Mesendoderm (in vitro differentiated cells): ENCODE measurements at regions not wholly inside any gene's neighbourhood (a gene's known extent, or its start where the extent isn't known, plus 50 kb on each side); places are given as distances from the start of the nearest gene placed in this dataset.

Experiments used
- DNase-seq: peaks from one replicate; pipeline ENCODE4 v3.0.0; 2013
- H2AK5ac ChIP-seq: 2 replicates; pipeline ENCODE4 v1.6.1; 2013; ENCODE audit warnings: low read length, inconsistent platforms
- H2BK120ac ChIP-seq: 2 replicates; pipeline ENCODE4 v1.6.1; 2013; ENCODE audit warnings: low read depth, mild to moderate bottlenecking, low read length, moderate library complexity, mixed read lengths
- H2BK15ac ChIP-seq: replicated peaks from 2 replicates; pipeline ENCODE4 v1.6.1; 2013; ENCODE audit warnings: low read depth, mild to moderate bottlenecking, moderate library complexity
- H2BK5ac ChIP-seq: 2 replicates; pipeline ENCODE4 v1.6.1; 2013; ENCODE audit warnings: low read length, inconsistent platforms
- H3K18ac ChIP-seq: 2 replicates; pipeline ENCODE4 v1.6.1; 2013; ENCODE audit warnings: mild to moderate bottlenecking, low read length, mixed read lengths
- H3K23ac ChIP-seq: one replicate; pipeline ENCODE4 v1.6.1; 2013; ENCODE audit warnings: low read length
- H3K27ac ChIP-seq: 2 replicates; pipeline ENCODE4 v1.5.1; 2013; ENCODE audit warnings: low read depth, mild to moderate bottlenecking, inconsistent platforms, low read length, moderate library complexity
- H3K27me3 ChIP-seq: 2 replicates; pipeline ENCODE4 v1.6.1; 2013; ENCODE audit warnings: low read length, control low read depth, mild to moderate bottlenecking, inconsistent platforms; ENCODE audit not compliant: insufficient read depth, poor library complexity
- H3K36me3 ChIP-seq: 2 replicates; pipeline ENCODE4 v1.6.1; 2013; ENCODE audit warnings: low read length, inconsistent platforms; ENCODE audit not compliant: control insufficient read depth, insufficient read depth
- H3K4ac ChIP-seq: one replicate; pipeline ENCODE4 v1.6.1; 2013; ENCODE audit warnings: low read depth, mild to moderate bottlenecking, low read length, moderate library complexity
- H3K4me1 ChIP-seq: 2 replicates; pipeline ENCODE4 v1.6.1; 2013; ENCODE audit warnings: low read depth, low read length, inconsistent platforms; ENCODE audit not compliant: control insufficient read depth
- H3K4me2 ChIP-seq: 2 replicates; pipeline ENCODE4 v1.6.1; 2013; ENCODE audit warnings: low read length
- H3K4me3 ChIP-seq: 2 replicates; pipeline ENCODE4 v1.5.1; 2013; ENCODE audit warnings: mild to moderate bottlenecking, low read length
- H3K56ac ChIP-seq: one replicate; pipeline ENCODE4 v1.6.1; 2013; ENCODE audit warnings: low read length
- H3K79me1 ChIP-seq: 2 replicates; pipeline ENCODE4 v1.6.1; 2013; ENCODE audit warnings: low read length, inconsistent platforms
- H3K79me2 ChIP-seq: 2 replicates; pipeline ENCODE4 v1.6.1; 2013; ENCODE audit warnings: mild to moderate bottlenecking, low read length; ENCODE audit not compliant: control insufficient read depth, insufficient read depth
- H3K9ac ChIP-seq: 2 replicates; pipeline ENCODE4 v1.6.1; 2013; ENCODE audit warnings: low read length, inconsistent platforms
- H4K5ac ChIP-seq: one replicate; pipeline ENCODE4 v1.6.1; 2013; ENCODE audit warnings: low read length
- H4K8ac ChIP-seq: one replicate; pipeline ENCODE4 v1.6.1; 2013; ENCODE audit warnings: low read depth, mild to moderate bottlenecking, control low read depth, low read length, moderate library complexity
- WGBS: extraction: QIAGEN DNeasy Blood & Tissue Kit; methylation state at CpG from one replicate; pipeline ENCODE4 v1.1.7; 2013; ENCODE audit warnings: low lambda C conversion rate, missing lambda C conversion rate; ENCODE audit not compliant: insufficient coverage; ENCODE audit errors: extremely low coverage; 5-methylcytosine and 5-hydroxymethylcytosine counted together

DNA sequence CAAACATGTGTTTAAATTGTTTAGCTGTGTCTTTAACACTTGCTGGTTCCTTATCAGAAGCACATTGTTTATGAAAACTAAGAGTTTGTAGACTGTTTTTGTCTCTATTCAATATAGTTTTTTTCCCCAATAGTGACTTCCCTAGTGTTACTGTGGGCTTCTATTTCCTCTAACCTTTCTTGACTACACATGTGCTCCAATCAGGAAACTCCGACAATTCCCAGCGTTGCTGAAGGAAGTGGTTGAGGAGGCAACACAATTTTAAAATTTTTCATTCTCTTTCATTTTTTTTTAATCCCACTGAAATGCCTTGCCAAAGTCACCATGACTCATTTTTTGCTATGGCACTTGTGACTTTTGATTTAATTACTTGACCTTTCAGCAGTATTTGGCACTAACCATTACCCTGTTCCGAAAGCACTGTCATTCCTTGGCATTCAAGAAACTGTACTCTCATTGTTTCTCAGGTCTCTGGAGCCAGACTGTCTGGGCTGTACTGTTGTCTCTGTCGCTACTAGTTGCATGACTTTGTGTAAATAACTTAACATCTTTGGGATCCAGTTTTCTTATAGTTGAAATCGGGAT, 67.6 kb upstream of the FREM3 start:
- Histone ChIP-seq H3K79me1 (no peaks in the 10 kb centered on the region), H4K8ac (no peak overlapping the region), H3K4me2 (no peak overlapping the region), H3K4me3 (no peak overlapping the region), H3K56ac (no peak overlapping the region), H3K4ac (no peak overlapping the region), H3K27me3 (no peaks in the 10 kb centered on the region), H2BK5ac (no peak overlapping the region), H3K36me3 (no peaks in the 10 kb centered on the region), H2BK120ac (no peak overlapping the region), H2BK15ac (no peak overlapping the region), H3K27ac (no peak overlapping the region), H2AK5ac (no peak overlapping the region), H3K18ac (no peak overlapping the region), H3K79me2 (no peaks in the 10 kb centered on the region), H3K4me1 (no peaks in the 10 kb centered on the region), H3K23ac (no peak overlapping the region), H3K9ac (no peak overlapping the region), H4K5ac (no peak overlapping the region)
- DNase-seq = no peak
- WGBS = no CpG with 5 or more reads among the region's 5 CpGs

GRCh38 chr4:143763587-143763986, 63.1 kb upstream of the FREM3 start:
- H3K4me3 ChIP-seq = no peak overlapping the region
- no peak overlapping the region for H2BK15ac ChIP-seq
- H3K23ac ChIP-seq = no peak overlapping the region
- H3K79me1 ChIP-seq = no peaks in the 10 kb centered on the region
- H3K56ac ChIP-seq = no peak overlapping the region
- H3K27ac ChIP-seq = no peak overlapping the region
- H4K8ac ChIP-seq = no peak overlapping the region
- no peak overlapping the region for H3K9ac ChIP-seq
- no peak overlapping the region for H2BK120ac ChIP-seq
- H2BK5ac ChIP-seq = no peak overlapping the region
- DNase-seq = no peak
- no peaks in the 10 kb centered on the region for H3K27me3 ChIP-seq
- H4K5ac ChIP-seq = no peak overlapping the region
- H2AK5ac ChIP-seq = no peak overlapping the region
- no peaks in the 10 kb centered on the region for H3K79me2 ChIP-seq
- H3K36me3 ChIP-seq = no peaks in the 10 kb centered on the region
- no peak overlapping the region for H3K18ac ChIP-seq
- no peaks in the 10 kb centered on the region for H3K4me1 ChIP-seq
- no peak overlapping the region for H3K4me2 ChIP-seq
- WGBS = 100% methylated on average over 2 of the region's 3 CpGs
- no peak overlapping the region for H3K4ac ChIP-seq

- no CpG with 5 or more reads among the region's 2 CpGs for WGBS
- Histone ChIP-seq H2BK5ac (no peak overlapping the region), H2BK15ac (no peak overlapping the region)
Measured at GRCh38 chr4:143762511-143762910, 62.0 kb upstream of the FREM3 start.

More at GRCh38 chr4:143762511-143762910, 62.0 kb upstream of the FREM3 start:
- no peaks in the 10 kb centered on the region for H3K79me1 ChIP-seq
- no peak overlapping the region for H3K4me2 ChIP-seq
- H3K18ac ChIP-seq = no peak overlapping the region
- H4K5ac ChIP-seq = no peak overlapping the region
- H3K23ac ChIP-seq = no peak overlapping the region
- no peak overlapping the region for H2BK120ac ChIP-seq
- no peaks in the 10 kb centered on the region for H3K27me3 ChIP-seq
- DNase-seq = no peak
- H3K4me1 ChIP-seq = no peaks in the 10 kb centered on the region
- no peak overlapping the region for H3K4me3 ChIP-seq
- H4K8ac ChIP-seq = no peak overlapping the region
- H3K36me3 ChIP-seq = no peaks in the 10 kb centered on the region
- H3K79me2 ChIP-seq = no peaks in the 10 kb centered on the region
- no peak overlapping the region for H3K4ac ChIP-seq
- no peak overlapping the region for H3K27ac ChIP-seq
- H3K9ac ChIP-seq = no peak overlapping the region
- no peak overlapping the region for H3K56ac ChIP-seq
- H2AK5ac ChIP-seq = no peak overlapping the region
